Suprapubic skin (tissue), 4 donors: ENCODE measurements at regions not wholly inside any gene's neighbourhood (a gene's known extent, or its start where the extent isn't known, plus 50 kb on each side); places are given as distances from the start of the nearest gene placed in this dataset.

Source experiments
- CTCF ChIP-seq, 2 donors: fragments of 200-600 bp in 1 of 2; fragments of 450-650 bp in 1 of 2; sonication (generic) in 1 of 2; IDR thresholded peaks; one replicate each; pipeline ENCODE4 v1.5.1; 2016 to 2019; ENCODE audit warnings: antibody characterized with exemption in 2 of 2, mild to moderate bottlenecking in 1 of 2, moderate library complexity in 1 of 2
- EP300 ChIP-seq: sonication (generic); formaldehyde crosslinking; IDR thresholded peaks from one replicate; pipeline ENCODE4 v1.6.1; 2017; ENCODE audit warnings: antibody characterized with exemption
- POLR2A ChIP-seq, 2 donors: fragments of 450-650 bp; IDR thresholded peaks; one replicate each; pipeline ENCODE4 v1.6.1; 2017; ENCODE audit warnings: antibody characterized with exemption in 2 of 2, mild to moderate bottlenecking in 2 of 2, moderate library complexity in 2 of 2
- POLR2AphosphoS5 ChIP-seq, 3 donors: sonication (generic); formaldehyde crosslinking; IDR thresholded peaks; one replicate each; pipeline ENCODE4 v1.6.1; 2017; ENCODE audit warnings: antibody characterized with exemption in 3 of 3

- no peak for TF ChIP-seq CTCF (IDR thresholded peaks at IDR 0.05)
- no peak for TF ChIP-seq POLR2A (IDR thresholded peaks at IDR 0.05)
- no peak for TF ChIP-seq POLR2AphosphoS5 (IDR thresholded peaks at IDR 0.05)
- TF ChIP-seq EP300, result no peak
These were observed 150.8 kb downstream of the FASLG start for GRCh38 chr1:172809750-172810149.
